ENCODE measurements at regions not wholly inside any gene's neighbourhood (a gene's known extent, or its start where the extent isn't known, plus 50 kb on each side); places are given as distances from the start of the nearest gene placed in this dataset.

DNA sequence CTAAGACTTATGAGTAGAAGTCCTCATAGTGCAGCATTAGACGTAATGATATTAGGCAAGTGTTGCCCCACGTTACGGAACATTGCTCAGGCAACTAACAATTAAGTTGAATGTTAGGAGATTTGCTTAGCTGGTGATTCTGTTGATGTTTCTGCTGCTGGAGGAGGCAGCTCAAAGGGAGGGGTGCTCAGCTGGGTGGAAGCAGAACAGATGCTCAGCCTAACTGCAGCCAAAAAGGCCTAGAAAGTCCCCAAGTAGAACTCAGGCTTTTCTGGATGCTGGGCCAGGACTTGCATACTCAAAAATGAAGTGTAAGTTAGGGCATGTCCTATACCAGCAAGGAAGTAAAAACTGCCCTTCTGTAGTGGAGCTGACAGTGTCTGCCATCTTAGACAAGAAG is 201.4 kb downstream of the ADRA2A start:
- intact Hi-C loops (cut with DNase I; ENCODE audit: low total_unique reads), result no loop called here
- Histone ChIP-seq H3K27ac (no peak overlapping the region), H3K9me3 (no peaks in the 10 kb centered on the region), H3K27me3 (no peaks in the 10 kb centered on the region), H3K36me3 (no peaks in the 10 kb centered on the region), H3K4me3 (no peak overlapping the region), H3K4me1 (peaks cover 0 to 6% of the 10 kb centered on the region in 2 donors)
- TF ChIP-seq POLR2A (IDR thresholded peaks at IDR 0.05), result no peak
- no peak for TF ChIP-seq CTCF (IDR thresholded peaks at IDR 0.05)
- DNase-seq, result no peak

DNA sequence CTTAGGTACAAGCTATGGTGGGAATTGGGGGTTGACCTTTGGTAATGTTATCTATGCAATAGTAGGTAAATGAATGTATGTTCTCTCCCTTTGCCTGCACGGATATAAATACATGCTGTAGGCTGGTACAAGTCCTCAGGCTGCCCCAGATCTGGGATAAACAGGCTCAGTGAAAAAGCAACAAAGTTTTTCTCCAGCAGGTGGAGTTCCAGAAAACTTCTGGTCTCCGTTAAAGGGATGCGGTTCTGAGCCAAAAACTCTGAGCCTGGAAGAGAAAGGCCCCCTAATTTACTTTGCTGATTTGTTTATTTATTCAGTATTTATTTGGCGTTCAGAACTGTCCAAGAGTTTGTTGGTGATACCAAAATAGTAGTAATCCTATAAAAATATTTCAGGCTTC is 204.7 kb downstream of the ADRA2A start:
- peak overlapping the region in 1 of 2 donors; percentile 33 for H3K27ac ChIP-seq
- H3K4me1 ChIP-seq, result peaks cover 0 to 6% of the 10 kb centered on the region in 2 donors
- no peak for DNase-seq
- no peaks in the 10 kb centered on the region for H3K27me3 ChIP-seq
- H3K36me3 ChIP-seq, result no peaks in the 10 kb centered on the region
- no peak overlapping the region for H3K4me3 ChIP-seq
- TF ChIP-seq POLR2A (IDR thresholded peaks at IDR 0.05) (no peak), CTCF (IDR thresholded peaks at IDR 0.05) (peak; percentile 24 to 53 (median 33))
- intact Hi-C loops (cut with DNase I; ENCODE audit: low total_unique reads), result no loop called here
- no peaks in the 10 kb centered on the region for H3K9me3 ChIP-seq

DNA sequence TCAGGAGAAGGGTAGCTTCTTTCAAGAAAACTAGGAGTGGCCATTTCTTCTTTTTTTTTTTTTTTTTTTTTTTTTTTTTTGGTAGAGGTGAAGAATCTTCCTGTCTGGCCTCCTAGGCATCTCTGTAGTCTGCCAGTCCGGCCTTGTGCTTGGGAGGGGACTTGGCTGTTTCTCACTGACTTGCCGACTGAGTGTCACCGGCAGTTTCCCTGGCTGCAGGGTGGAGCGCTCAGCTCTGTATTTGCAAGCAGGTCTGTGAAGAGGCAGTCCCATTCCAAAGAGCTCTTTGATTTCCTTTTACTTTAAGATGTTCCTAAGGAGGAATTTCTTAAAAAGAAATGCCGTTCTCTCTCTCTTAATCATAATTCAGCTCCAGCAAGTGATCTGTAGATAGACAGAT is 212.6 kb downstream of the ADRA2A start:
- Histone ChIP-seq H3K4me3 (no peak overlapping the region), H3K9me3 (no peaks in the 10 kb centered on the region), H3K27ac (no peak overlapping the region), H3K4me1 (no peaks in the 10 kb centered on the region), H3K36me3 (no peaks in the 10 kb centered on the region), H3K27me3 (no peaks in the 10 kb centered on the region)
- DNase-seq, result no peak
- TF ChIP-seq CTCF (IDR thresholded peaks at IDR 0.05) (no peak), POLR2A (IDR thresholded peaks at IDR 0.05) (no peak)
- intact Hi-C loops (cut with DNase I; ENCODE audit: low total_unique reads), result no loop called here

DNA sequence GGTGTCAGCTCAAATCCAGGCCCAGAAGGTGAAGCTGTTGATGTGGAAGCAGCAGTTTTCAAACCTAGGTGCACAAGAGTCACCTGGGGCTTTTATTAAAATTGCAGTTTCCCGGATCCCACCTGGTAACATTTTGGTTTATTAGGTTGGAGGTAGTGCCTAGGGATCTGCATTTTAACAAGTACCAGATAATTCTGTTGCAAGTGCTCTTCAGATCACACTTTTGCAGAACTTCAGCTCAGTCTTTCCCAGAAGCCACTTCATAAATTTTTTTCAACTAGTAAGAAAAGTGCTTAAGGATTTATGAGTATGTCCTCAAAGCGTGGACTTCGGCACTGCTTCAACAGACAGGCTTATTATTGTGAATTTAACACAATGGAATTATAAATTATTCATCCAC is 213.8 kb downstream of the ADRA2A start:
- Histone ChIP-seq H3K4me1 (no peaks in the 10 kb centered on the region), H3K36me3 (no peaks in the 10 kb centered on the region), H3K27me3 (no peaks in the 10 kb centered on the region), H3K9me3 (no peaks in the 10 kb centered on the region), H3K27ac (no peak overlapping the region), H3K4me3 (no peak overlapping the region)
- no peak for TF ChIP-seq POLR2A (IDR thresholded peaks at IDR 0.05)
- no peak for TF ChIP-seq CTCF (IDR thresholded peaks at IDR 0.05)
- no peak for DNase-seq
- intact Hi-C loops (cut with DNase I; ENCODE audit: low total_unique reads), result no loop called here

GRCh38 chr10:111295788-111296187 is 219.0 kb downstream of the ADRA2A start:
- DNase-seq, result no peak

More at GRCh38 chr10:111295788-111296187, 219.0 kb downstream of the ADRA2A start:
- H3K9me3 ChIP-seq, result no peaks in the 10 kb centered on the region
- no peak overlapping the region for H3K4me3 ChIP-seq
- intact Hi-C loops (cut with DNase I; ENCODE audit: low total_unique reads), result no loop called here
- H3K4me1 ChIP-seq, result no peaks in the 10 kb centered on the region
- H3K36me3 ChIP-seq, result no peaks in the 10 kb centered on the region
- TF ChIP-seq POLR2A (IDR thresholded peaks at IDR 0.05) (no peak), CTCF (IDR thresholded peaks at IDR 0.05) (no peak)
- no peaks in the 10 kb centered on the region for H3K27me3 ChIP-seq
- H3K27ac ChIP-seq, result no peak overlapping the region
